ENCODE measurements at regions not wholly inside any gene's neighbourhood (a gene's known extent, or its start where the extent isn't known, plus 50 kb on each side); places are given as distances from the start of the nearest gene placed in this dataset.

DNA sequence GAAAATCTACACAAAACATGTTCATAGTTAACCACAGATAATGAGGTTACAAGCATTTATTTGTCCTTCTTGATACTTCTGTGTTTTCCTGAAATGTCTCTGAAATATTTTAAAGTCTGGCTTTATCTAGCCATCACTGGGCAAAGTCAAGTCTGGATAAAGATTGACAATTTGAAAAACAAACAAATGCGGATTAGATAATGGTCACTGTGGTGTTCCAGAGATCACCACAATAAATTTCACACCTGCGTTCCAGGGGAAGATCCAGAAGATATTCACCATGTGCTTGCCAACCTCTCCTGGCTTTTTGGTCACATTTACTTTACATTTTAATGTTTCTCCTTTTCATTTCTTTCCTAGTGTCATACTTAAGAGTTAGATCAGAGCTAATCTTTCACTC, 109.7 kb upstream of the CCDC28A start:
- Histone ChIP-seq H3K27me3 (replicated peaks; ENCODE audit: insufficient read depth) (no peaks in the 10 kb centered on the region), H3K27ac (no peak overlapping the region), H3K4me1 (ENCODE audit: control insufficient read depth in 1 of 2, low read depth in 2 of 2) (peaks cover 0 to 14% of the 10 kb centered on the region in 2 donors), H3K9me3 (no peaks in the 10 kb centered on the region), H3K4me3 (no peak overlapping the region), H3K36me3 (no peaks in the 10 kb centered on the region)
- ATAC-seq (ENCODE audit: insufficient number of reproducible peaks, low FRiP score, low read depth), result no peak
- no peak for DNase-seq (ENCODE audit: low spot score)
- TF ChIP-seq, protein P1, sequence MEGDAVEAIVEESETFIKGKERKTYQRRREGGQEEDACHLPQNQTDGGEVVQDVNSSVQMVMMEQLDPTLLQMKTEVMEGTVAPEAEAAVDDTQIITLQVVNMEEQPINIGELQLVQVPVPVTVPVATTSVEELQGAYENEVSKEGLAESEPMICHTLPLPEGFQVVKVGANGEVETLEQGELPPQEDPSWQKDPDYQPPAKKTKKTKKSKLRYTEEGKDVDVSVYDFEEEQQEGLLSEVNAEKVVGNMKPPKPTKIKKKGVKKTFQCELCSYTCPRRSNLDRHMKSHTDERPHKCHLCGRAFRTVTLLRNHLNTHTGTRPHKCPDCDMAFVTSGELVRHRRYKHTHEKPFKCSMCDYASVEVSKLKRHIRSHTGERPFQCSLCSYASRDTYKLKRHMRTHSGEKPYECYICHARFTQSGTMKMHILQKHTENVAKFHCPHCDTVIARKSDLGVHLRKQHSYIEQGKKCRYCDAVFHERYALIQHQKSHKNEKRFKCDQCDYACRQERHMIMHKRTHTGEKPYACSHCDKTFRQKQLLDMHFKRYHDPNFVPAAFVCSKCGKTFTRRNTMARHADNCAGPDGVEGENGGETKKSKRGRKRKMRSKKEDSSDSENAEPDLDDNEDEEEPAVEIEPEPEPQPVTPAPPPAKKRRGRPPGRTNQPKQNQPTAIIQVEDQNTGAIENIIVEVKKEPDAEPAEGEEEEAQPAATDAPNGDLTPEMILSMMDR (IDR thresholded peaks at IDR 0.05), result no peak

- Histone ChIP-seq H3K27me3 (replicated peaks; ENCODE audit: insufficient read depth) (no peaks in the 10 kb centered on the region), H3K9me3 (no peaks in the 10 kb centered on the region), H3K4me3 (no peak overlapping the region), H3K27ac (no peak overlapping the region), H3K4me1 (ENCODE audit: control insufficient read depth in 1 of 2, low read depth in 2 of 2) (peaks cover 0 to 14% of the 10 kb centered on the region in 2 donors), H3K36me3 (no peaks in the 10 kb centered on the region)
- DNase-seq (ENCODE audit: low spot score) (no peak), ATAC-seq (ENCODE audit: insufficient number of reproducible peaks, low FRiP score, low read depth) (no peak)
- TF ChIP-seq, protein P1 (IDR thresholded peaks at IDR 0.05), result no peak
Observed at GRCh38 chr6:138664745-138665144, 108.8 kb upstream of the CCDC28A start.

GRCh38 chr6:138666636-138667035, 106.9 kb upstream of the CCDC28A start:
- Histone ChIP-seq H3K36me3 (no peaks in the 10 kb centered on the region), H3K4me1 (ENCODE audit: control insufficient read depth in 1 of 2, low read depth in 2 of 2) (peaks cover 0 to 14% of the 10 kb centered on the region in 2 donors), H3K9me3 (no peaks in the 10 kb centered on the region), H3K27me3 (replicated peaks; ENCODE audit: insufficient read depth) (no peaks in the 10 kb centered on the region), H3K4me3 (no peak overlapping the region), H3K27ac (no peak overlapping the region)
- ATAC-seq (ENCODE audit: insufficient number of reproducible peaks, low FRiP score, low read depth) (no peak), DNase-seq (ENCODE audit: low spot score) (no peak)
- TF ChIP-seq, protein P1 (IDR thresholded peaks at IDR 0.05), result no peak

GRCh38 chr6:138667408-138667807, 106.2 kb upstream of the CCDC28A start:
- Histone ChIP-seq H3K36me3 (no peaks in the 10 kb centered on the region), H3K9me3 (no peaks in the 10 kb centered on the region), H3K4me3 (no peak overlapping the region), H3K4me1 (ENCODE audit: control insufficient read depth in 1 of 2, low read depth in 2 of 2) (peaks cover 0 to 14% of the 10 kb centered on the region in 2 donors), H3K27ac (no peak overlapping the region), H3K27me3 (replicated peaks; ENCODE audit: insufficient read depth) (no peaks in the 10 kb centered on the region)
- DNase-seq (ENCODE audit: low spot score) (no peak), ATAC-seq (ENCODE audit: insufficient number of reproducible peaks, low FRiP score, low read depth) (no peak)
- TF ChIP-seq, protein P1 (IDR thresholded peaks at IDR 0.05), result no peak

DNA sequence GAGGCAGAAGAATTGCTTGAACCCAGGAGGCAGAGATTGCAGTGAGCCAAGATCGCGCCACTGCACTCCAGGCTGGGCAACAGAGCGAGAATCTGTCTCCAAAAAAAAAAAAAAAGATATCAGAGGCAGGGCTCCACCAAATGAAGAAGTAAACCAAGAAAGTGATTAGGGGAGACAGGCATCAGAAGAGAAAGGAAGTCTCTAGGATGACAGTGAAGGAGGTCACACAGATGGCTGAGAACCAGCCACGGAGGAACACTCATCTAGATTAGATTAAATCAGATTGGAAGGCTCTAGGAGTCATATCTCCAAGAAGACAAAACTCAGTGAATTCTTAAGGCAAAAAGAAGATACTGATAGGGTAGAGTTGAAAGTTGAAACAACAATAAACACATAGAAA, 102.2 kb upstream of the CCDC28A start:
- Histone ChIP-seq H3K27ac (no peak overlapping the region), H3K36me3 (no peaks in the 10 kb centered on the region), H3K9me3 (no peaks in the 10 kb centered on the region), H3K4me3 (no peak overlapping the region), H3K27me3 (replicated peaks; ENCODE audit: insufficient read depth) (no peaks in the 10 kb centered on the region), H3K4me1 (ENCODE audit: control insufficient read depth in 1 of 2, low read depth in 2 of 2) (no peaks in the 10 kb centered on the region)
- ATAC-seq (ENCODE audit: insufficient number of reproducible peaks, low FRiP score, low read depth) (no peak), DNase-seq (ENCODE audit: low spot score) (no peak)
- TF ChIP-seq, protein P1 (IDR thresholded peaks at IDR 0.05), result no peak

Measured in thoracic aorta (tissue), 2 donors.